ENCODE measurements at regions not wholly inside any gene's neighbourhood (a gene's known extent, or its start where the extent isn't known, plus 50 kb on each side); places are given as distances from the start of the nearest gene placed in this dataset.
A peak's percentile ranks its signal among the peaks of the same experiment; 100 is the strongest.
"Not testable (repeated sequence)": the region's sequence is repeated elsewhere in the genome, so short reads cannot be mapped to it uniquely, and the experiment has no call there.

DNA sequence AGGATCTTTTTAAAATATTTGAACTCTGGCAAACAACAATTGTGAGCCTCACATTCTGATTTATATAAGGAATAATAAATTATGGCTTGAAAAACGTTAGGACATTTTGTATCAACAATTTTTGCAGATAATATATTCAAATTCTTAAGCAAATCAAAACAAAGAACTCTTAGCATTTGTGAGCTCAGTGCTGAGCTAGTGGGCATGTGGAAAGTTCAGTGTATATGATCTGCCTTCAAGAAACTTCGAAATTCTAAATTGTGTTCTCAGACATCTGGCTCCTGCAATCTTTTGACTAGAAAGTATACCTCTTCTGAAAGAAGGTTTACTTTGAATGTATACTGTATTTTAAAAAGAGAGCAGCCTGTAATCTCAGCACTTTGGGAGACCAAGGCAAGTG is 122.3 kb upstream of the NEIL3 start:
- TF ChIP-seq EP300 (IDR thresholded peaks at IDR 0.05): no peak
- no peak for TF ChIP-seq POLR2A (IDR thresholded peaks at IDR 0.05)
- no peak for TF ChIP-seq POLR2AphosphoS5 (IDR thresholded peaks at IDR 0.05)
- TF ChIP-seq CTCF (IDR thresholded peaks at IDR 0.05): no peak
- Histone ChIP-seq H3K9me3 (no peaks in the 10 kb centered on the region), H3K4me3 (no peak overlapping the region), H3K27me3 (no peaks in the 10 kb centered on the region), H3K36me3 (no peaks in the 10 kb centered on the region), H3K27ac (no peak overlapping the region), H3K4me1 (no peaks in the 10 kb centered on the region)
- intact Hi-C loops (cut with DNase I; ENCODE audit: low total_unique reads): no loop called here
- WGBS, 5 donors: 30 to 43% (median 35%) methylated on average over 2 of the region's 2 CpGs
- DNase-seq: peak in 1 of 2 donors; percentile 14

DNA sequence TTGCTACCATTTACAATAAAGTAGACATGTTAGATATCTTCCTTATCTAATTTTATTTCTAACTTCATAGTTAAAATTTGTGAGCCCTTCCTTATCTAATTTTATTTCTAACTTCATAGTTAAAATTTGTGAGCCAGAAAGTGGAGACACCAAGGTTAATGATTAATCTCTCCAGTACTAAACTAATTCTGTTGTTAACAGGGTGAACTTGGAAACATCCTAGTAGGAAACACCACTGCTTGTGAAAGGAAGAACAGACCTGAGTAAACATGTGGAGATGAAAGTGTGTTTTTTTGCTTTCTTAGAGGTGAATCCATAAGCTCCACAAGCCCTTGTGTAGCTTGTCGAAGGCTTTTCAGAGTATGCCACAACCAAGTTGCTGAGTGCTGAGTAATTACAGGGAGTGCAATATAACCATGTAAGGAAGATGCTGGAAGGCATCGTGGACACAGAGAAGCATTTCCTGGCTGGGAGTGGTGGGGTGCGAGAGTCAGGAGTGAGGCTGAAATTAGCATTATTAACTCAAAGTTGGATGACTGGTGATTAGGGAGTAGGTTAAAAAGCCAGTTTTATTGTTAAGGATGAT is 118.6 kb upstream of the NEIL3 start:
- Histone ChIP-seq H3K4me3 (no peak overlapping the region), H3K27me3 (no peaks in the 10 kb centered on the region), H3K36me3 (no peaks in the 10 kb centered on the region), H3K9me3 (no peaks in the 10 kb centered on the region), H3K4me1 (no peaks in the 10 kb centered on the region), H3K27ac (no peak overlapping the region)
- intact Hi-C loops (cut with DNase I; ENCODE audit: low total_unique reads): no loop called here
- peak in 1 of 2 donors; percentile 18 for DNase-seq
- no peak for TF ChIP-seq EP300 (IDR thresholded peaks at IDR 0.05)
- no peak for TF ChIP-seq CTCF (IDR thresholded peaks at IDR 0.05)
- TF ChIP-seq POLR2A (IDR thresholded peaks at IDR 0.05): no peak
- TF ChIP-seq POLR2AphosphoS5 (IDR thresholded peaks at IDR 0.05): no peak
- WGBS, 5 donors: 31 to 52% (median 46%) methylated on average over 3 of the region's 3 CpGs

GRCh38 chr4:177191586-177191985 is 118.1 kb upstream of the NEIL3 start:
- Histone ChIP-seq H3K27me3 (no peaks in the 10 kb centered on the region), H3K4me3 (no peak overlapping the region), H3K4me1 (no peaks in the 10 kb centered on the region), H3K36me3 (no peaks in the 10 kb centered on the region), H3K27ac (no peak overlapping the region), H3K9me3 (no peaks in the 10 kb centered on the region)
- DNase-seq: no peak
- 61 to 67% (median 63%) methylated on average over 4 of the region's 4 CpGs for WGBS, 5 donors
- TF ChIP-seq EP300 (IDR thresholded peaks at IDR 0.05) (no peak), POLR2AphosphoS5 (IDR thresholded peaks at IDR 0.05) (no peak), CTCF (IDR thresholded peaks at IDR 0.05) (no peak)
- intact Hi-C loops (cut with DNase I; ENCODE audit: low total_unique reads): no loop called here

GRCh38 chr4:177191991-177192390 is 117.7 kb upstream of the NEIL3 start:
- 79 to 90% (median 86%) methylated on average over 7 of the region's 7 CpGs for WGBS, 5 donors
- intact Hi-C loops (cut with DNase I; ENCODE audit: low total_unique reads): no loop called here
- Histone ChIP-seq H3K4me3 (no peak overlapping the region), H3K27me3 (no peaks in the 10 kb centered on the region), H3K9me3 (no peaks in the 10 kb centered on the region), H3K36me3 (no peaks in the 10 kb centered on the region), H3K4me1 (no peaks in the 10 kb centered on the region), H3K27ac (no peak overlapping the region)
- no peak for TF ChIP-seq EP300 (IDR thresholded peaks at IDR 0.05)
- TF ChIP-seq POLR2AphosphoS5 (IDR thresholded peaks at IDR 0.05): no peak
- TF ChIP-seq CTCF (IDR thresholded peaks at IDR 0.05): no peak
- no peak for TF ChIP-seq POLR2A (IDR thresholded peaks at IDR 0.05)
- DNase-seq: no peak

DNA sequence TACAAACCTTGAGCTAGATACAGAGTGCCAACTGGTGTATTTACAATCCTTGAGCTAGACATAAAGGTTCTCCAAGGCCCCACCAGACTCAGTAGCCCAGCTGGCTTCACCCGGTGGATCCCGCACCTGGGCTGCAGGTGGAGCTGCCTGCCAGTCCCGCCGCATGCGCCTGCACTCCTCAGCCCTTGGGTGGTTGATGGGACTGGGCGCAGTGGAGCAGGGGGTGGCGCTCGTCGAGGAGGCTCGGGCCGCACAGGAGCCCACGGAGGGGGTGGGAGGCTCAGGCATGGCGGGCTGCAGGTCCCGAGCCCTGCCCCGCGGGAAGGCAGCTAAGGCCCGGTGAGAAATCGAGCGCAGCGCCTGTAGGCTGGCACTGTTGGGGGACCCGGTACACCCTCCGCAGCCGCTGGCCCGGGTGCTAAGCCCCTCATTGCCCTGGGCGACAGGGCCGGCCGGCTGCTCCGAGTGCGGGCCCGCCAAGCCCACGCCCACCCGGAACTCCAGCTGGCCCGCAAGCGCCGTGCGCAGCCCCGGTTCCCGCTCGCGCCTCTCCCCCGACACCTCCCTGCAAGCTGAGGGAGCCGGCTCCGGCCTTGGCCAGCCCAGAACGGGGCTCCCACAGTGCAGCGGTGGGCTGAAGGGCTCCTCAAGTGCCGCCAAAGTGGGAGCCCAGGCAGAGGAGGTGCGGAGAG is 116.5 kb upstream of the NEIL3 start:
- H3K27ac ChIP-seq; intact Hi-C loops (cut with DNase I; ENCODE audit: low total_unique reads); H3K4me3 ChIP-seq; H3K9me3 ChIP-seq; DNase-seq; H3K27me3 ChIP-seq; H3K4me1 ChIP-seq; H3K36me3 ChIP-seq: not testable (repeated sequence)
- WGBS, 5 donors: 88 to 98% (median 97%) methylated on average over 10 to 47 of the region's 47 CpGs
